ENCODE measurements at regions not wholly inside any gene's neighbourhood (a gene's known extent, or its start where the extent isn't known, plus 50 kb on each side); places are given as distances from the start of the nearest gene placed in this dataset.
"Not testable (repeated sequence)": the region's sequence is repeated elsewhere in the genome, so short reads cannot be mapped to it uniquely, and the experiment has no call there.

GRCh38 chr1:14279891-14280290 is 318.6 kb upstream of the KAZN start:
- not testable (repeated sequence) for DNase-seq (ENCODE audit: low read depth, low spot score); H3K27ac ChIP-seq

DNA sequence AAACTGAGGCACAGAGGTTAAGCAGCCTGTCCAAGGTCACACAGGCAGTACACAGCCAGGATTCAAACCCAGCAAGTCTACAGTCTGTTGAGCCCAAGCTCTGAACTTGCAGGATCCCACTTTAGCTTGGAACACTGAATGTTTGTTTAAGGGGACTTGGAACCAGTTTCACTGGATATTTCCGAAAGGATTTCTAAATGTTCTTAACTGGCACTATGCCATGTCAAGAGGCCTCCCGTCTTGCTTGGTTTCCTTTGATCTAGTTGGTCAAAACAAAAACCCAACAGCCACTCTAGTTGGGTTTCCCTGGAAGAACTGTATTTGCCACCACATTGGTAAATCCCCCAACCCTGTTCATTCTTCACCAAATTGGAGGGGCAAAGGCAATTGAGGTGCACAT is 317.6 kb upstream of the KAZN start:
- no peak overlapping the region for H3K27ac ChIP-seq
- DNase-seq (ENCODE audit: low read depth, low spot score) = no peak

- DNase-seq (ENCODE audit: low read depth, low spot score) = no peak
- H3K27ac ChIP-seq = no peak overlapping the region
These were observed 317.1 kb upstream of the KAZN start for GRCh38 chr1:14281412-14281811.

DNA sequence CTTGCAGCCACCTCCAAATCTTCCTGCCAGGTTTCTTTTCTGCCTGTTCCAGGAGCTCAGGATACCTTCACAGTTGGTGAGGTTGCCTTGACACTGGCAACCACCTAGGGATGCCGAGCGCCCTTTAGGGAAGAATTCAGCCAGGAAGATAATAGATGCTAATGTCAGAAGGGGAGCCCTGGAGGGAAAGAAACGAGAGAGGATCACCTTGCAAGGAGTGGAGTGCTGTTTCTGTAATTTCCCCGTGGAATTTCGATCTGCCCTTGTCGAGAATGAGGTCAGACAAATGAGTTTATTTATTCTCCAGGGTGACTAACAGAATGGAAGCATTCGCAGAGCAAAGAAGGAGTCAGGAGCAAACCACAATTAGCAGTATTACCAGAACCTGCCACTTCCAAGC is 315.8 kb upstream of the KAZN start:
- H3K27ac ChIP-seq = no peak overlapping the region
- no peak for DNase-seq (ENCODE audit: low read depth, low spot score)

DNA sequence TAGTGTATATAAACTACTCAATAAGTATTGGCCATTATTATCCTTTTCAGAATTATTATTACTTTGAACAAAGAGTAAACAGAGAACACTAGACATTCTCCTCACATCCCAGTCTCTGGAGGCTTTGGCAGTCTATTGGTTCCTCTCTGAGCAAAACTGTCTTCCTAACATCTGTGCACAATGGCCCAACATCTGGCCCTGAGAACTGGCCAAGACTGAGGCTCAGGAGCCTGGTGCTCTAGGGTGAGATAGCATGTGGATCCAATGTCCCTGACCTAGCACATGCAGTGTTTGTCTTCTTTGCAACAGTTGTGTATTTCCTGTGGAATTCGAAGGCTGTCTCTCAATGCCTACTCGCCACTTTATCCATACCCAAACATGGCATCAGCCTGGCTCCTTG is 313.2 kb upstream of the KAZN start:
- no peak overlapping the region for H3K27ac ChIP-seq
- DNase-seq (ENCODE audit: low read depth, low spot score) = no peak

DNA sequence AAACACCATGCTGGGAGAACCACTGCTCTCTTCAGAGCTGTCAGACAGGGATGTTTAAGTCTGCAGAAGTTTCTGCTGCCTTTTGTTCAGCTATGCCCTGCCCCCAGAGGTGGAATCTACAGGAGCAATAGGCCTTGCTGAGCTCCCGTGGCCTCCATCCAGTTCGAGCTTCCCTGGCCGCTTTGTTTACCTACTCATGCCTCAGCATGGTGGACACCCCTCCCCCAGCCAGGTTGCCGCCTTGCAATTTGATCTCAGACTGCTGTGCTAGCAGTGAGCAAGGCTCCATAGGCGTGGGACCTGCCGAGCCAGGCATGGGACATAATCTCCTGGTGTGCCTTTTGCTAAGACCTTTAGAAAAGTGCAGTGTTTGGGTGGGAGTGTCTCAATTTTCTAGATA is 307.3 kb upstream of the KAZN start:
- H3K27ac ChIP-seq = not testable (repeated sequence)
- peak; percentile 37 for DNase-seq (ENCODE audit: low read depth, low spot score)

GRCh38 chr1:14292520-14292919 is 306.0 kb upstream of the KAZN start:
- DNase-seq (ENCODE audit: low read depth, low spot score) = no peak
- H3K27ac ChIP-seq = no peak overlapping the region

DNA sequence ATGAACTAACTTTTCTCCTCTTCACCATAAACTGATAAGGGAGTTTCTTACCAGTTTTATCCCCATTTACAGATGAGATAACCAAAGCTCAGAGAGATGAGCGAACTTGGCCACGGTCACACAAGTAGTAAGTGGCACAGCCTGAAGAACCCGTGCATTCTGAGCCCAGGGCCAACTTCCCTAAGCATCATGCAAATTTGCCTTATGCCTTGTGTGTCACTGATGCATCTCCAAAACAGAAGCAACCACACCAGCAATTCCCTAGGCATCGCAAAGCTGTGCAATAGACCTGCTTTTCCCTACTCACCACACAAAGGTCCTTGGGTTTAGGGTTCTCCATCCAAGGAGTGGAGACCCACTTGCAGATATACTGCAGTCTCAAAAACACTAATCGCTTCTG is 304.5 kb upstream of the KAZN start:
- DNase-seq (ENCODE audit: low read depth, low spot score) = no peak
- no peak overlapping the region for H3K27ac ChIP-seq

GRCh38 chr1:14294860-14295536 is 303.5 kb upstream of the KAZN start:
- no peak for DNase-seq (ENCODE audit: low read depth, low spot score)
- no peak overlapping the region for H3K27ac ChIP-seq

- no peak overlapping the region for H3K27ac ChIP-seq
- DNase-seq (ENCODE audit: low read depth, low spot score) = no peak
These were observed 301.7 kb upstream of the KAZN start for GRCh38 chr1:14296795-14297194.

DNA sequence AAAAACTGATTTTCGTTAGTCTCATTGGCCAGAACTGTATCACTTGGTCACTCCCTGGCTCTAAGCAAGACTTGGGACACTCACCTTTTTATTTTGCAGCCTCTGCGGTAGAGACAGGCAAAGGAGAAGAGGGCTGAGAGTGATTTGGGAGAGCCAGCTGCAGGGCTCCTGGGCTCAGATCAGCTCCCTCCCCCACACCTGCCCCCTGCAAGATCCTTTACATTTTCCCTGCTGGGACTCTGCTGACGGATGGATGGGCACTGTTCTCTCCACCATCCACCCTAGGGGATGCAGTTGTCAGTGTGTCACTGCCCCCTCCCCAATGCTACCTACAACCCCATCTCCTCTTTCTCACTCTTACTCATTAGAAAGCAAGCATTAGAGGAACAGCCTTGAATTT is 301.1 kb upstream of the KAZN start:
- H3K27ac ChIP-seq = no peak overlapping the region
- DNase-seq (ENCODE audit: low read depth, low spot score) = no peak

DNA sequence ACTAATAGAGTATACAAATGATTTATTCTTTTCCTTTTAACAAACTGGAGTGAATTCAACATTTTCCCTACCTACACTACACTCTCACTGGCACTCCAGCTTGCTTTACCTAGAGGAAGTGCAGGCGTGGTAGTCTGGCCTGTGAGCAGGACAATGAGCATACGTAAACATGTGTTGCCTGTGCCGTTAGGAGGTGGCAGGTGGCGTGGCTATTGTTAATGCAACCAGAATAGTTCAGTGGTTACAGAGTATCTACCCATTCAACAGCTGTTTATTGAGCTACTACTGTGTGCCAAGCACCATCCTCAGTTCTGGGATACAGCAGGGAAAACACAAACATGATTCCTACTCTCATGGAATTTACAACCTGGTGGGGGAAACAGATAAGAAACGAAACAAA is 299.7 kb upstream of the KAZN start:
- no peak overlapping the region for H3K27ac ChIP-seq
- no peak for DNase-seq (ENCODE audit: low read depth, low spot score)

- H3K27ac ChIP-seq = peak overlapping the region; percentile 2
- DNase-seq (ENCODE audit: low read depth, low spot score) = peak; percentile 68
These were observed 297.3 kb upstream of the KAZN start for GRCh38 chr1:14300991-14301703.

DNA sequence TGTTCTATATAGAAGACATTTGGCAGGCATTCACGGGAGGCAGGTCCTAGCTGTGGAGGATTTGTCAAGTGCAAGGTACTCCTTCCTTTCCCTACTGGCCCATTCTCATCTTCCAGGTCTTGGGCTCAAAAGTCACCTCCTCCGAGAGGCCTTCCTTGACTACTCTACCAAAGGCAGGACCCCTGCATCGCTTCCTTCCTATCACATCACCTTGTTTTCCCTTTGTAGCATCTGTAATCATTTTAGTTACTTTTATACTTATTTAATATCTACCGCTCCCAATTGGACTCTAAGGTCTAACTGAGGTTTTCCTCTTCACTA is 296.8 kb upstream of the KAZN start:
- no peak overlapping the region for H3K27ac ChIP-seq
- no peak for DNase-seq (ENCODE audit: low read depth, low spot score)

DNA sequence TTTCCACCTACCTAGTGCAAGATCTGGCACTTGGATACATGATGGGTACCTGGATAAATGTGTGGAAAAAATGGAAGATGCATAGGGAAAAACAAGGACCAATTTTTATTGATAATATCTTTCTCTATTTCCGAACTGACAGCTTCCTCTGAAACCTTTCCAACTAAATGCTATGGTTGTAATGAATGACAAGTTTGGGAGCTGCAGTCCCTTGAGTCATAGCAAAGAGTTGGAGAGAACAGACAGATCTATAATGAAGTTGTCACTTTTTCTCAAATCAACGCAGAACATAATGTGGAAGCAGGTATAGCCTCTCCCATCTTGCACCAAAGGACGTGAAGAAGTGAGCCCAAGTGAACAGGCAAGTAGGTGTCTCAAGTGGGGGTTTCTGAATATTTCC is 296.5 kb upstream of the KAZN start:
- H3K27ac ChIP-seq = no peak overlapping the region
- DNase-seq (ENCODE audit: low read depth, low spot score) = no peak

DNA sequence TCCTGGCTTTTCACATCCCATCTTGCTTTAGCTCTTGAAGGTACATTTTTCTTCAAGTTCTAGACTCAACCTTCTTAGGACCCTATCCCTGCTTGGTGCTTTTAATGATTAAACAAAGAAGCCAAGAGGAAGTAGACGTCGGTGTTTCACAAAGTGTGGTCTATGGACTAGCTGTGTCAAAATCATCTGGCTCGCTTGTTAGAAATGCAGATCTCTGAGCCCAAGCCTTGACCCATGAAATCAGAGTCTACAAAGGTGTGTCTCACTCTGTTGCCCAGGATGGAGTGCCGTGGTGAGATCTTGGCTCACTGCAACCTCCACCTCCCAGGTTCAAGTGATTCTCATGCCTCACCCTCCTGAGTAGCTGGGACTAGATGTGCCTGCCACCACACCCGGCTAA is 295.5 kb upstream of the KAZN start:
- no peak overlapping the region for H3K27ac ChIP-seq

DNA sequence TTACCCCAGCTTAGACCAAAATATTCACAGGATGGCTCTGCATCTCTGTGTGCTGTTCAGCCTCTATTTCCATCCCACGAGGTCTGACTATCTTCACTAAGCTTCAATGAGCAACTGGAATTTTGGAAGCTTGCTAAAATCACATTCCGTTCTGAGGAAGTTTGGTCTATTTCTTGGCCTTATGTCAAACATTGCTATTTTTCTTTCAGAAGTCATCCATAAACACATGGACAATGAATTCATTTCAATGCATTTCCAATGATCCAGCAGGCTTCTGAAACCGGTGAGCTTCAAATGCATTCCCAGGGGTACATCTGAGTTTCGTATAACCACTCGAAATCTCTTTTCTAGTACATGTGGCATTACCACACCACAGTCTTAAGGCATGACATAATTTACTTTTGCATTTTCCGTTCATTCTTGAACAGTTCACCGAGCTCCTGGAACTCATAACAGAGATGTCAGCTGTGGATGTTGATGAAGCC is 294.1 kb upstream of the KAZN start:
- no peak for DNase-seq (ENCODE audit: low read depth, low spot score)
- no peak overlapping the region for H3K27ac ChIP-seq

More for the DNA sequence above, 295.5 kb upstream of the KAZN start:
- no peak for DNase-seq (ENCODE audit: low read depth, low spot score)

DNA sequence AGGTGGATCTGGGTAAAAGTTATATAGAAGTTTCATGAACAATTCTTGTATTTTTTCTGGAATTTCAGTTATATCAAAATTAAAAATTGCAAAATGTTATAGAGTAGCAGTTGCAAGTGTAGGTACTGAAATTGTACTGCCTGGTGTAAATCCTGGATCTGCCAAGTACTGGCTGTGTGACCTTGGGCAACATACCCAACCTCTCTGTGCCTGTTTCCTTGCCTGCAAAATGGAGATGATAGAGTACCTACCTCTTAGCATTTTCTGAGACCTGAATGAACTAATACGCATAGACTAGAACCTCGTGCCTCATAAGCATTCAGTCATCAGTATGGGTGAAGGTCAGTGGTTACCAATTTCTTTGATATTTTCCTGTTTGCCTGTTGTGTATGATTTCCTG is 290.0 kb upstream of the KAZN start:
- H3K27ac ChIP-seq = no peak overlapping the region
- no peak for DNase-seq (ENCODE audit: low read depth, low spot score)

DNA sequence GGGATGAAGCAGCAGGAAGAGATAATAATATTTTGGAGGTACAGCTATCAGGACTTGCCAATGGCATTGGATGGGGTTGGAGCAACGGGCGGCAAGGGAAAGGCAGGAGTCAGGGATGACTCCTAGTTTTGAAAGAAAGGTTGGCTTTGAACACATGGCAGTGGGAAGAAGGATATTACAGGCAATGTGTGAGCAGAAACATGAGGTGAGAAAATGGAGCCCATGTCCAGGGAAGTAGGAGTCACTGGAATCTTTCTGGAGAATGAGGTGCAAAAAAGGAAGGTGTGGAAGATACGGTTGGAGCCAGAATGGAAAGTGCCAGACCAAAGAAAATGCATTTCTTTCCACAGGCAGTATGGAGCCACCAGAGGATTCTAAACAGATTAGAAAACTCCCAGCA is 288.5 kb upstream of the KAZN start:
- H3K27ac ChIP-seq = no peak overlapping the region
- no peak for DNase-seq (ENCODE audit: low read depth, low spot score)

DNA sequence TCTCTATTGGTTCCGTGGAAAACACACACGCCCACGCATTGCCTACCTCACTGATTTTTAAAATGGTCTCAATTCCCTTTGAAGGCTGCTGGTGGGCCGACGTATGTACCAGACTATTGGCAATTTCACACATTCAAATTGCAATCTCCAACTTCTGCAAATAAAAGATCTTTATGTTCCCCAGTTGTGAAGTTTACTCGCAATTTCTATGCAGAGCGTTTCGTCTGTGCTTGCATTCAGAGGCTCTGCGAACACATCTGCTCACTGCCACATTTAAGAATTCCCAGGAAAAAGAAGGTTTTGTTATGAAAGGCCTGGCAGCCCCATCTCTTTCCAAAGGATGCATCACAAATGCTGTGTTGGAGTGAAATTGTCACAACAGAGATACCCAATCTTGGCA is 288.0 kb upstream of the KAZN start:
- no peak for DNase-seq (ENCODE audit: low read depth, low spot score)
- H3K27ac ChIP-seq = no peak overlapping the region

DNA sequence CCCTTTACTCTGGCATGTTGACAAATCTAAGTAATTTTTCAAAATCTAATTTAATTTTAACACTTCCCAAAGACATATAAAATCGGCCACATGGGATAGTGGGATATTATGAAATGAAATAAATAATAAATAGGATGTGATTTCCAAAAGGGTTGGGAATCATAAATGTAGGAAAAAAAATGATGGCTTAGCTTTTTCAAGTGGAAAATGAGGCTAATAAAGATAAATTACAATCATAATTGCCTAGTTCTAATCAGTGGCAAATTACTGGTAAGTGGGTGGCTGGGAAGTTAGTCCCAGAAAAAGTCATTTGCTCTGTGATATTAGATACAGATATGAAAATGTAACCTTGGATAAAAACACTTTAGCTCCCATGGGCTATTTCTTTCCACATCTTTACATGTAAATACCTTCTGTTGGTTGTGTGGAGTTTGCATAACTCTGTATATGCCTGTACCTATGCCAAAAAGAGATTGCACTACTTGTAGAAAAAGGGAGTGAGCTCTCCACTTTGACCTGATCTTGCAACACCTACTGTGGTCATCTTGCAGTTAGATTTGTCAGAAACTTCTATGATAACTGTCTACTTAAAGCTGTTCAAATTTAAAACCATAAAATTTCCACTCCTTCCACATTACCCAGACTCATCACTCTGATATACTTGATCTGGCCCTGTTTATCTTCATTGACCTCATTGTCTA is 284.6 kb upstream of the KAZN start:
- DNase-seq (ENCODE audit: low read depth, low spot score) = no peak
- H3K27ac ChIP-seq = no peak overlapping the region

DNA sequence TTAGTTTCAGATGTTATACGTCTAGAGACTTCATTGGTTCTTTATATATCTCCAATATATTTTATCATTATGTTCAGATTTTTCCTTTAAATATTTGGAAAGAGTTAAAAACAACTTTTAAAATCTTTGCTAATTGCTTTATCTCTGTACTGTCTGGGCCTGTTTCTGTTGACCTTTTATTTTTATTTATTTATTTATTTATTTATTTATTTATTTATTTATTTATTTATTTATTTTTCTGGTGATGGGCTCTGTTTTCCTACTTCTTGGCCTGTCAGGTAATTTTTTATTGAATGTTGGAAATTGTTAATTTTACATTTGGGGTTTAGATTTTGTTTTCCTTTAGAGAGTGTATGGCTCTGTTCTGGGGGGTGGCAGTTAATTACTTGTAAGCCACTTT is 279.7 kb upstream of the KAZN start:
- no peak overlapping the region for H3K27ac ChIP-seq
- no peak for DNase-seq (ENCODE audit: low read depth, low spot score)
